ENCODE measurements at regions not wholly inside any gene's neighbourhood (a gene's known extent, or its start where the extent isn't known, plus 50 kb on each side); places are given as distances from the start of the nearest gene placed in this dataset.

- no peak for TF ChIP-seq EP300 (IDR thresholded peaks at IDR 0.05)
- no peak for TF ChIP-seq POLR2A (IDR thresholded peaks at IDR 0.05)
- TF ChIP-seq CTCF (IDR thresholded peaks at IDR 0.05): no peak
- no peak for TF ChIP-seq POLR2AphosphoS5 (IDR thresholded peaks at IDR 0.05)
These were observed 117.7 kb upstream of the SLC6A14 start for GRCh38 chrX:116318672-116319071.
